Heart left ventricle (tissue), 16 donors: ENCODE measurements at regions not wholly inside any gene's neighbourhood (a gene's known extent, or its start where the extent isn't known, plus 50 kb on each side); places are given as distances from the start of the nearest gene placed in this dataset.

Source experiments
- ATAC-seq, 4 donors: fragments of 200-7000 bp; cut with Tn5 transposase; one replicate each; pipeline ENCODE4 v1.9.1; 2020 to 2022; ENCODE audit warnings: moderate library complexity in 4 of 4, mild to moderate bottlenecking in 3 of 4, moderate number of reproducible peaks in 1 of 4
- DNase-seq, 5 donors: peaks; one replicate each; pipeline ENCODE4 v3.0.0-alpha.2; 2020
- H3K27ac ChIP-seq, 12 donors: fragments of 200-600 bp; sonication (generic) in 4 of 12; one replicate each; pipeline versions ENCODE4 v1.5.0 to v1.8.0; 2016 to 2022; ENCODE audit warnings: mild to moderate bottlenecking in 2 of 12
- H3K27me3 ChIP-seq, 9 donors: fragments of 200-600 bp; sonication (generic) in 2 of 9; one replicate each; pipeline versions ENCODE4 v1.5.1 to v1.8.0; 2016 to 2022; ENCODE audit warnings: mild to moderate bottlenecking in 3 of 9
- H3K36me3 ChIP-seq, 9 donors: fragments of 200-600 bp; sonication (generic) in 2 of 9; one replicate each; pipeline versions ENCODE4 v1.5.0 to v1.8.0; 2018 to 2022; ENCODE audit warnings: mild to moderate bottlenecking in 2 of 9
- H3K4me1 ChIP-seq, 12 donors: fragments of 200-600 bp; sonication (generic) in 4 of 12; one replicate each; pipeline versions ENCODE4 v1.5.0 to v1.8.0; 2016 to 2022; ENCODE audit warnings: mild to moderate bottlenecking in 3 of 12
- H3K4me3 ChIP-seq, 12 donors: fragments of 200-600 bp; sonication (generic) in 4 of 12; one replicate each; pipeline versions ENCODE4 v1.5.0 to v1.8.0; 2017 to 2022; ENCODE audit warnings: mild to moderate bottlenecking in 9 of 12, moderate library complexity in 4 of 12
- H3K9me3 ChIP-seq, 12 donors: fragments of 200-600 bp; sonication (generic) in 4 of 12; one replicate each; pipeline versions ENCODE4 v1.5.0 to v1.8.0; 2016 to 2022; ENCODE audit warnings: mild to moderate bottlenecking in 1 of 12
- CTCF ChIP-seq, 12 donors: fragments of 200-600 bp; sonication (generic) in 4 of 12; IDR thresholded peaks; one replicate each; pipeline versions ENCODE4 v1.5.0 to v1.8.0; 2018 to 2022; ENCODE audit warnings: antibody characterized with exemption in 12 of 12, mild to moderate bottlenecking in 5 of 12
- POLR2A ChIP-seq, 2 donors: fragments of 450-650 bp; IDR thresholded peaks; one replicate each; pipeline ENCODE4 v1.6.1; 2017; ENCODE audit warnings: antibody characterized with exemption in 2 of 2, mild to moderate bottlenecking in 2 of 2, moderate library complexity in 2 of 2
- WGBS, 4 donors: extraction: QIAGEN DNeasy Blood & Tissue Kit in 2 of 4; methylation state at CpG; one replicate each; pipeline versions ENCODE4 v1.1.5 to v1.1.7; 2013 to 2018; 5-methylcytosine and 5-hydroxymethylcytosine counted together
- intact Hi-C, 10 donors: fragments of 100-400 bp; cut with DNase I; formaldehyde crosslinking; loops; one replicate each; pipeline versions ENCODE4 v1.11.1 to v1.14.2; 2022
- donor health status: ischemic (EF 13 %, LVEDD 7.1; RV severe dilation, severe dysfunction).
- donor health status: healthy with polysubstance abuse.
- donor health status: DM: no; HTN: yes; CAD: no.
- donor health status: DM: no; HTN: no; CAD: no.
- donor health status: ischemic (EF 25% LVEDD 6.9; RV normal size, moderate dysfunction).
- donor health status: ischemic (EF 25% LVEDD 5.7; RV mildly dilated, moderate dysfunction).
- donor health status: healthy.
- donor health status: DM: yes; HTN: yes; CAD: no.
- donor health status: ischemic (EF 35%, LVEDD 5.7; RV mildly dilated, moderate dysfunction).
- donor health status: nonischemic (EF 11% LVEDD 7.7; RV severe dilation, severe dysfunction).
- donor health status: DM: yes; HTN: yes; CAD: no.
- donor health status: PGD.
- donor health status: ischemic (EF 29% LVEDD 5.4; RV normal size, mild dysfunction).
- donor health status: nonischemic (EF 23%, LVEDD 6.1; RV moderate dilation, normal function).

- intact Hi-C loops = loop anchor here in 3 of 10 donors (10.0 kb wide), 1 partner anchor 1642 kb away; no protein-coding TSS in a partner anchor
- DNase-seq (no peak), ATAC-seq (no peak)
- 51 to 61% (median 57%) methylated on average over 8 of the region's 8 CpGs for WGBS, 4 donors
- no peak for TF ChIP-seq POLR2A (IDR thresholded peaks at IDR 0.05)
- TF ChIP-seq CTCF (IDR thresholded peaks at IDR 0.05) = no peak
- no peaks in the 10 kb centered on the region for H3K4me1 ChIP-seq
- H3K4me3 ChIP-seq = no peak overlapping the region
- no peaks in the 10 kb centered on the region for H3K9me3 ChIP-seq
- H3K27me3 ChIP-seq = peaks cover 0 to 6% (median 0%) of the 10 kb centered on the region in 9 donors
- no peaks in the 10 kb centered on the region for H3K36me3 ChIP-seq
- no peak overlapping the region for H3K27ac ChIP-seq
Observed at GRCh38 chr11:29336727-29337575, 679.9 kb downstream of the KCNA4 start.

DNA sequence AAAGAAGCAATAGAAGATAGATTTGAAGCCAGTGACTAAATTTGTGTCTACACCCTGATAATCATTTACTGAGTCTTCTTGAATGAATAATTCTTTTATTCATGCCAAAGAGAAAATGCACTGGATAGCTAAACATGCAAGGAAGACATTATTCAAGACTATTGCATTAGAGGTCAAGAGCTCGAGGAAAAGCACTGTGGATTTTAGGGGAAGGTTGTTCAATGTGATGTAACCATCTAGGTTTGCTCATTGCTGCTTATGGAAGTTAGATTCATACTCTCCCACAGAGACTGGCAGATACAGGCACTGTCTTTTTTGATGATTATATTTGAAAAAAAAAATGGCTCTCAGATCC is 682.1 kb downstream of the KCNA4 start:
- peaks cover 0 to 3% (median 0%) of the 10 kb centered on the region in 9 donors for H3K27me3 ChIP-seq
- 44 to 59% (median 50%) methylated on average over 1 of the region's 1 CpG for WGBS, 4 donors
- no peaks in the 10 kb centered on the region for H3K4me1 ChIP-seq
- intact Hi-C loops = loop anchor here in 6 of 10 donors (2.0 to 10.0 kb wide), 3 partner anchors 1636 to 1640 kb away; no protein-coding TSS in a partner anchor
- no peak overlapping the region for H3K4me3 ChIP-seq
- no peaks in the 10 kb centered on the region for H3K9me3 ChIP-seq
- H3K36me3 ChIP-seq = no peaks in the 10 kb centered on the region
- no peak for TF ChIP-seq CTCF (IDR thresholded peaks at IDR 0.05)
- TF ChIP-seq POLR2A (IDR thresholded peaks at IDR 0.05) = no peak
- DNase-seq = no peak
- ATAC-seq = no peak
- H3K27ac ChIP-seq = no peak overlapping the region

DNA sequence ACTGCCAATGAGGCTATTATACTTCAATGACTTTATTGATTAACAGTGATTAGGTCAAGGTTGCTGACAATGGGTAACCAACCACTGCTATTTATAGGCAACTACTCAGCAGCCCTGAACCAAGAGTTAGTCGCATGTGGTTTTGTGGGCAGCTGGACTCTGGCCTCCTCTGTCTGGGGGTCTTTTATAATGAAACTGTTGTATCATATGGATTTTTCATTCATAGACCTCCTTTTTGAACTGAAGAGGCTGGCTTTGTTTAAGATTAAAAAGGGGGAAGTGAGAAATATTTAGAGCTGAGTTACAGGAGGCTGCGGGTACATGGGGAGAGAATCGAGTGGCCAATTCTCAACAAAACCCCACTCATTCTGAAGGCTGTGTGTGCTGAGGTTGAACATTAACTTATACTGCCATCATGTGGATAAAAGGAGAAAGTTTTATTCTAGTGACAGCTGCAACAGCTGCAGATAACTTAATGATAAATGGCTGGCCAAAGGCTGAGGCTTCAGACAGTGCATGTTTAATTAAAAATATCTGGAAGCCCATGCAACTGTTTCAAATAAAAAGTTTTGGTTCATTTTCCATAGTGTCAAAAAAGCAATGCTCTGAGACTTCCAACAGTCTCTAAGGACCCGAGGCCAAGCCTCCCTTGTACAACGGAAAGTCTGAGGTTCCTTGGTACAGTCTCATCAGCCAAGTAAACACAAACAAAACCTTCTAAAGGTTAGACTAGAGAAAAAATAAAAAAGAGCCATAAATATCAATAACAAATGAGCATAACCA is 682.6 kb downstream of the KCNA4 start:
- H3K9me3 ChIP-seq = no peaks in the 10 kb centered on the region
- DNase-seq (no peak), ATAC-seq (peak in 3 of 4 donors; percentile 33 to 42 (median 34))
- H3K36me3 ChIP-seq = no peaks in the 10 kb centered on the region
- H3K4me1 ChIP-seq = no peaks in the 10 kb centered on the region
- 37 to 47% (median 41%) methylated on average over 5 of the region's 5 CpGs for WGBS, 4 donors
- H3K27ac ChIP-seq = no peak overlapping the region
- H3K4me3 ChIP-seq = no peak overlapping the region
- H3K27me3 ChIP-seq = peaks cover 0 to 3% (median 0%) of the 10 kb centered on the region in 9 donors
- intact Hi-C loops = loop anchor here in 6 of 10 donors (2.0 to 10.0 kb wide), 3 partner anchors 1635 to 1639 kb away; no protein-coding TSS in a partner anchor
- no peak for TF ChIP-seq POLR2A (IDR thresholded peaks at IDR 0.05)
- TF ChIP-seq CTCF (IDR thresholded peaks at IDR 0.05) = peak in 9 of 12 donors; percentile 8 to 48 (median 38)
